Cardiac fibroblast (primary cell): ENCODE measurements at regions not wholly inside any gene's neighbourhood (a gene's known extent, or its start where the extent isn't known, plus 50 kb on each side); places are given as distances from the start of the nearest gene placed in this dataset.

Source experiments
- DNase-seq, 2 donors: peaks; one replicate each; pipeline versions ENCODE4 v3.0.0 to v3.0.0-alpha.2; 2010; ENCODE audit warnings: low read depth in 2 of 2
- H3K4me3 ChIP-seq, 2 donors: replicated peaks in 1 of 2; 1 replicate in 1 of 2; 2 replicates in 1 of 2; pipeline ENCODE4 v1.5.1; 2011; ENCODE audit warnings: low read depth in 2 of 2, low read length in 2 of 2, mild to moderate bottlenecking in 2 of 2, moderate library complexity in 1 of 2
- TF ChIP-seq, protein P1 (sequence below): IDR thresholded peaks from one replicate; pipeline ENCODE4 v1.5.1; 2011; ENCODE audit warnings: low read depth, mild to moderate bottlenecking, low read length, inconsistent platforms

DNA sequence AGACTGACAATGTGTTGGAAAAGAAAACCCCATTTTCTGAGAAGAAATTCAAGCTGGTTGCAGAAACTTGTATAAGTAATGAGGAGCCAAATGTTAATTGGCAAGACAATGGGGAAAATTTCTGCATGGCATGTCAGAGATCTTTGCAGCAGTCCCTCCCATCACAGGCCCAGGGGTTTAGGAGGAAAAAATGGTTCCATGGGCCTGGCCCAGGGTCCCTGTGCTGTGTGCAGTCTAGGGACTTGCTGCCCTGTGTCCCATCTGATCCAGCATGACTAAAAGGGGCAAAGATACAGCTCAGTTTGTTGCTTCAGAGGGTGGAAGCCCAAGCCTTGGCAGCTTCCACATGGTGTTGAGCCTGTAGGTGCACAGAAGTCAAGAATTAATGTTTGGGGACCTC is 440.3 kb upstream of the TPK1 start:
- H3K4me3 ChIP-seq, result no peak overlapping the region
- TF ChIP-seq, protein P1, sequence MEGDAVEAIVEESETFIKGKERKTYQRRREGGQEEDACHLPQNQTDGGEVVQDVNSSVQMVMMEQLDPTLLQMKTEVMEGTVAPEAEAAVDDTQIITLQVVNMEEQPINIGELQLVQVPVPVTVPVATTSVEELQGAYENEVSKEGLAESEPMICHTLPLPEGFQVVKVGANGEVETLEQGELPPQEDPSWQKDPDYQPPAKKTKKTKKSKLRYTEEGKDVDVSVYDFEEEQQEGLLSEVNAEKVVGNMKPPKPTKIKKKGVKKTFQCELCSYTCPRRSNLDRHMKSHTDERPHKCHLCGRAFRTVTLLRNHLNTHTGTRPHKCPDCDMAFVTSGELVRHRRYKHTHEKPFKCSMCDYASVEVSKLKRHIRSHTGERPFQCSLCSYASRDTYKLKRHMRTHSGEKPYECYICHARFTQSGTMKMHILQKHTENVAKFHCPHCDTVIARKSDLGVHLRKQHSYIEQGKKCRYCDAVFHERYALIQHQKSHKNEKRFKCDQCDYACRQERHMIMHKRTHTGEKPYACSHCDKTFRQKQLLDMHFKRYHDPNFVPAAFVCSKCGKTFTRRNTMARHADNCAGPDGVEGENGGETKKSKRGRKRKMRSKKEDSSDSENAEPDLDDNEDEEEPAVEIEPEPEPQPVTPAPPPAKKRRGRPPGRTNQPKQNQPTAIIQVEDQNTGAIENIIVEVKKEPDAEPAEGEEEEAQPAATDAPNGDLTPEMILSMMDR, result no peak
- DNase-seq, result no peak

DNA sequence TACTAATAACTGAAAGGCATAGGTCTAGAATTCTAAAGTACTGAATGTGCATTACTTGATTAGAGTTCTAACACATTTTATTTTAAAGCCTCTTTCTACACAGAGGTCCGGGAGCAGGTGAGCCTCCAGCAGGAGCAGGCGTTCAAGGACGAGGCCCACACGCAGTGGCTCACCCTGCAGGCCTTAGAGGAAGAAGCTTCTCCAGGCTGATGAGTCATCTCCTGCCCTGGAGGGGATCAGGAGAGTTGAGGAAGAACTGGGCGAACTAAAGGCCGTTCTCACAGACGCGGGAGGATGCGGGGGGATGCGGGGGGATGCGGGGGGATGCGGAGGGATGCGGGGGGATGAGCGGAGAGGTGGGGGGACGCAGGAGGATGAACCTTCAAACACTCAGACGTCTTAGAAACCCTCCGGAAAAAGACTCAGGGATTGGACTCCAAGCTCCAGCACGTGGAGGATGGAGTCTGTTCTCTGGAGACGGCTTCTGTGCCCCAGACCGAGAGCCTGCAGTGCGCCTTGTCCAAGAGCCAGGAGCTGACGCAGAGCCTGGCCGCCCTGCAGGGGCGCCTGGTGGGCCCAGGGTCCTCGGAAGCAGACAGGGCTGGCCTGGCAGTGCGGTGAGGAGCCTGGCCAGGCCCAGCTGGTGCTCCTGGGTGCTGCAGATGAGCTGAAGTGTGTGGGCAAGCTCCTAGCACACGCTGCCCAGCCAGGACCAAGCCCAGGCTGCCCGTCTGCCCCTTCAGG is 433.7 kb upstream of the TPK1 start:
- TF ChIP-seq, protein P1, result no peak
- no peak for DNase-seq
- H3K4me3 ChIP-seq, result no peak overlapping the region

DNA sequence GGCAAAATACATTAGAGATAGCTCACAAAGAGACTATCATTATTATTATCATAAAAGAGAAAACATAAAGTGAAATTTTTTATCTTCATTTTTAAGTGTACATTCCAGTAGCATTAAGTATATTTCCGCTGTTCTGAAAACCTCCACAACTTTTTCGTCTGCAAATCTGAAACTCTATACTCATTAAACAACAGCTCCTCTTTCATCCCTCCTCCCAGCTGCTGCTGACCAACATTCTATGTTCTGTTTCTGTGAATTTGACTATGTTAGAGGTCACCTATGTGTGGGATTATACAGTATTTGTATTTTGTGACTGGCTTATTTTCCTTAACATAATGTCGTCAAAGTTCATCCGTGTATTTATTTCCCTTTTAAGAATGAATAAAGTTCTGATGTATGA is 429.3 kb upstream of the TPK1 start:
- DNase-seq, result no peak
- no peak overlapping the region for H3K4me3 ChIP-seq
- TF ChIP-seq, protein P1, result no peak

DNA sequence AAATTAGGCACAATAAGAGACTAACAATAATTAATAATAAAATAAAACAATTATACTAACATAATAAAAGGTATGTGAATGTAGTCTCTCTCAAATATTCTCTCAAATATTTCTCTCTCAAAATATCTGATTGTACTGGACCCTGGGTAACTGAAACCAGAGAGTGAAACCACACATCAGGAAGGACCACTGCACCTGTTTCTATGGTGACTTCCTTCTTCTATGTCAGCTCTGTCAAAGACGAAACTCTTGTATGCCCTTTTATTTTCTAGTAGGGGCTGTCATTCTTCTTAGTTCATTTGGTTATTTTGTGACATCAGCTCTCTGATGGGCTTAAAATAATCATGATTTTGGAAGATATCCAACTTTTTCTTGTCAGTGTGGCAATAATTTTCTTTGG is 428.0 kb upstream of the TPK1 start:
- H3K4me3 ChIP-seq, result no peak overlapping the region
- TF ChIP-seq, protein P1, result no peak
- no peak for DNase-seq

DNA sequence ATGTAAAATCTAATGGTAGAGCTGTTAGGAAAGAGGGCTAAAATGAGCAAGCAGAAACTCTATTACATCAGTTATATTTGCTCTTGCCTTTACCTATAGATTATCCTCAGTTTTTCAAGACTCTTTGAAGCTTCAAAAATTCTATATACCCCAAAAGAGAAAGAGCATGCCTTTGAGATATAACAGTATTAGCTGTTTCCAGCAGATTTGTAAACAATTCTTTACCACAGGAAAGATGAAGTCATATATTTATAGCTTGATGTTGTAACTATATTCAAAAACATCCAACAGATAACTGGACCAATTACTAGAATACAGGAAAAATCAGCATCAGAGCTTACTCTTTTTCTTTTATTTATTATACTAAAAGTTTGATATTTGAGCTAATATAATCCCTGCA is 416.2 kb upstream of the TPK1 start:
- TF ChIP-seq, protein P1, result no peak
- no peak for DNase-seq
- H3K4me3 ChIP-seq, result no peak overlapping the region

DNA sequence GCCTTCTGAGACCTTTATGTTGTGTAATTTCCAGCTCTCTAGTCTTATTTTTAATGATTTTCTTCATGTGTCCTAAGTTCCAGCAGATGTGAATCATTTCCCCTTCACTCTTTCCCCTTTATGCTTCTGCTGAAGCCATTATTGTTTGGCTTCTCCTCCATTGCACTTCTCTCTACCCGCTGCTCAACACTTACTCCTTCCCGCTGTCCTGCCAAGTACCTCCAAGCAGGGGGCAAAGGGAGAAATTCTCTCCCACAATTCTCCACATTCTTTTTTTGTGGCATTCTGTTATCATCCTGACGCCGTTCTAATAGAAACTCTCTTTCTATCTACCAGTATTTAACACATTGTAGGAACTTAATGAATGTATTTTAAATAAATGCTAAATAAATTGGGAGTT is 388.9 kb upstream of the TPK1 start:
- no peak overlapping the region for H3K4me3 ChIP-seq
- TF ChIP-seq, protein P1, result no peak
- DNase-seq, result no peak

DNA sequence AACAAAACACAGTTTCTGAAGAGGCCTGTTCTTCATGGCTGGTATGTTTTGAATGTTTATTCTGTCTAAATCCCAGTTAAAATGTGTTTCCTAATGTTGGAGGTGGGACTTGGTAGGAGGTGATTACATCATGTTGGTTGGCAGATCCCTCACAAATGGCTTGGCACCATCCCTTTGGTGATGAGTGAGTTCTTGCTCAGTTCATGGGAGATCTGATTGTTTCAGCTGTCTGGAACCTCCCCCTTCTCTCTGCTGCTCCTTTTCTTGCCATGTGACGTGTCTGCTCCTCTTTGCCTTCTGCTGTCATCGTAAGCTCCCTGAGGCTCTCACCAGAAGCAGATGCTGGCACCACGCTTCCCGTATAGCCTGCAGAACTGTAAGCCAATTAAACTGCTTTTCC is 383.6 kb upstream of the TPK1 start:
- TF ChIP-seq, protein P1, result no peak
- peak; percentile 2 to 3 for DNase-seq
- no peak overlapping the region for H3K4me3 ChIP-seq
